ENCODE measurements at regions not wholly inside any gene's neighbourhood (a gene's known extent, or its start where the extent isn't known, plus 50 kb on each side); places are given as distances from the start of the nearest gene placed in this dataset.

DNA sequence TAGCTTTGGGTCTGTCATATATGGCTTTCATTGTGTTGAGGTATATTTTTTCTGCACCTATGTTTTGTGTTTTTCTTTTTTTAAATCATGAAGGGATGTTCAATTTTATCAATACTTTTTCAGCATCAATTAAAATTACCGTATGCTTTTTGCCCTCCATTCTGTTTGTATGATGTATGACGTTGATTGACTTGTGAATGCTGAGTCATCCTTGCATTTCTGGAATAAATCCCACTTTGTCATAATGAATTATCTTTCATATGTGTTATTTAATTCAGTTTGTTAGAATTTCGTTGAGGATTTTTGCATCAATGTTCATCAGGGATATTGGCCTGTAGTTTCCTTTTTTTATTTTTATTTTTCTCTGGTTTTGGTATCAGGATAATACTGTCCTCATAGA lies 790.9 kb downstream of the TMEM182 start:
- DNase-seq (ENCODE audit: low spot score), result no peak
- TF ChIP-seq, protein P1, sequence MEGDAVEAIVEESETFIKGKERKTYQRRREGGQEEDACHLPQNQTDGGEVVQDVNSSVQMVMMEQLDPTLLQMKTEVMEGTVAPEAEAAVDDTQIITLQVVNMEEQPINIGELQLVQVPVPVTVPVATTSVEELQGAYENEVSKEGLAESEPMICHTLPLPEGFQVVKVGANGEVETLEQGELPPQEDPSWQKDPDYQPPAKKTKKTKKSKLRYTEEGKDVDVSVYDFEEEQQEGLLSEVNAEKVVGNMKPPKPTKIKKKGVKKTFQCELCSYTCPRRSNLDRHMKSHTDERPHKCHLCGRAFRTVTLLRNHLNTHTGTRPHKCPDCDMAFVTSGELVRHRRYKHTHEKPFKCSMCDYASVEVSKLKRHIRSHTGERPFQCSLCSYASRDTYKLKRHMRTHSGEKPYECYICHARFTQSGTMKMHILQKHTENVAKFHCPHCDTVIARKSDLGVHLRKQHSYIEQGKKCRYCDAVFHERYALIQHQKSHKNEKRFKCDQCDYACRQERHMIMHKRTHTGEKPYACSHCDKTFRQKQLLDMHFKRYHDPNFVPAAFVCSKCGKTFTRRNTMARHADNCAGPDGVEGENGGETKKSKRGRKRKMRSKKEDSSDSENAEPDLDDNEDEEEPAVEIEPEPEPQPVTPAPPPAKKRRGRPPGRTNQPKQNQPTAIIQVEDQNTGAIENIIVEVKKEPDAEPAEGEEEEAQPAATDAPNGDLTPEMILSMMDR (IDR thresholded peaks at IDR 0.05; ENCODE audit: extremely low read depth, missing control alignments), result no peak

DNA sequence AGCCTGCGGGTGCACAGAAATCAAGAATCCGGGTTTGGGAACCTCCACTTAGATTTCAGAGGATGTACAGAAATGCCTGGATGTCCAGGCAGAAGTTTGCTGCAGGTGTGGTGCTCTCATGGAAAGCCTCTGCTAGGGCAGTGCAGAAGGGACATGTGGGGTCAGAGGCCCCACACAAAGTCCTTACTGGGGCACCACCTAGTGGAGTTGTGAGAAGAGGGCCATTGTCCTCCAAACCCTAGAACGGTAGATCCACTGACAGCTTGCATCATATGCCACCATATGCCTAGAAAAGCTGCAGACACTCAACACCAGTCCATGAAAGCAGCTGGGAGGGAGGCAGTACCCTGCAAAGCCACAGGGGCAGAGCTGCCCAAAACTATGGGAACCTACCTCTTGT lies 833.0 kb downstream of the TMEM182 start:
- TF ChIP-seq, protein P1 (IDR thresholded peaks at IDR 0.05; ENCODE audit: extremely low read depth, missing control alignments), result no peak
- DNase-seq (ENCODE audit: low spot score), result no peak

DNA sequence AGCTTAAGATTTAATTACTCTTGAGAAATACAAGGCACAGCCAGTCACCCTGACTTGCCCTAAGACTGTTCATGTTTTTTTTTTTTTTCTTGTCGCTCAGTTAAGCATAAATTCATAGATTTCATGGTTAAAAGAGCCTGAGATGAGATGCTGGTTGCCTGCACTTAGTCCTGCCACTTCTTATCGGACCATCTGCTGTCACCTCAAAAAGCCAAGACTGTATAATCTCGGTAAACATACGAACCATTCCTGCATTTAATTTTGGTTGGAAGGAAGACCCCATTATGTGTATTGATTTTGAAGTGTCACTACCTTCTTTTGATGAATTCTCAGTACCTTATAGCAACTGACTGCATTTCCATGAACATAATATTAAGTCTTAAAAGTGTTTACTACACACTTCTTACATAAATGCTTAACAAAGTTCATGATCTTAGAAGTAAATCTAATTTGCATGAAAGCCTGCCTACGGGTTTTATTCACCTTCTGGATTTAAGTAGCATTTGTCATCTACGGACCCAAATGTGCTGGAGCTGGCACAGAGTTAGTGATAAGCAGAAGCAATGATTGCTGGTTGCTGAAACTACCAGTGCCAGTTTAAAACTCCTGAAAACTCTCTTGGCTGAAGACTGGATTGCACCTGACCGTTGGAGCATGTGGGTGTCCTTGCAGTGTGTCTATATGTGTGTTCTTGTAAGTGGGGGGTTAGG lies 843.4 kb downstream of the TMEM182 start:
- TF ChIP-seq, protein P1 (IDR thresholded peaks at IDR 0.05; ENCODE audit: extremely low read depth, missing control alignments), result no peak

DNA sequence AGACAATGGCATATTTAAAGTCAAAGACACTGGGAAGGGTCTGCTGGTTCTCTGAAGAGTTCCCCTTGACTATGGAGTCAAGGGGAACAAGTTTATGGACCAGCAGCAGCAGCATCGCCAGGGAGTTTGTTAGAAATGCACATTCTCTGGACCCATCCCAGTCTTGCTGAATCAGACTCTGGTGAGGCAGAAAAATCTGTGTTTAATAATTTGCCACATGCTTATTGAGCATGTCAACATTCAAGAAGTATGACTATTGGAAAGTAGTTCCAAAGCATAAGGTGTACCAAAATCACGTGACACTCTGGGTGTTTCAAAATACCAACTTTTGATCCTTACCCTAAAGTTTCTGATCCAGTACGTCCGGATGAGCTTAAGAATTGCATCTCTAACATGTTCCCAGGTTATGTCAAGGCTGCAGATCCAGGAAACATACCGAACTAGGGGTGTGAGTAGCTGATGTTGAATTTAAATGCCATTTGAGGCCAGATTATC lies 853.8 kb downstream of the TMEM182 start:
- TF ChIP-seq, protein P1 (IDR thresholded peaks at IDR 0.05; ENCODE audit: extremely low read depth, missing control alignments), result no peak
- DNase-seq (ENCODE audit: low spot score), result no peak

More for the DNA sequence above, 843.4 kb downstream of the TMEM182 start:
- DNase-seq (ENCODE audit: low spot score), result no peak

DNA sequence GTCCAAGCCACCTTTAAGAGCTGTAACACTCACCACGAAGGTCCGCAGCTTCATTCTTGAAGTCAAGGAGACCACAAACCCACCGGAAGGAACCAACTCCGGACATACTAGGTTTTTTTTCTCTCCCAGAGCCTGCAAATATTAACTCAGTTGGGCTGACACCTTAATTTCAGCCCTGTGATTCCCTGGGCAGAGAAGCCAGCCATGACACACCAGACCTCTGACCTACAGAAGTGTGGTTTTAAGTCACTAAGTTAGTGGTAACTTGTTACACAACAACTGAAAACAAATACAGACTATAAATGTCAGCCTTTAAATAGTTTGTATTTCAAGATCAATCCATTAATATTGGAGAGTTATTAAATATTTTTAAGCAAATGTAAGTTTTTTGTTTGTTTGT lies 855.1 kb downstream of the TMEM182 start:
- no peak for DNase-seq (ENCODE audit: low spot score)
- TF ChIP-seq, protein P1 (IDR thresholded peaks at IDR 0.05; ENCODE audit: extremely low read depth, missing control alignments), result no peak

DNA sequence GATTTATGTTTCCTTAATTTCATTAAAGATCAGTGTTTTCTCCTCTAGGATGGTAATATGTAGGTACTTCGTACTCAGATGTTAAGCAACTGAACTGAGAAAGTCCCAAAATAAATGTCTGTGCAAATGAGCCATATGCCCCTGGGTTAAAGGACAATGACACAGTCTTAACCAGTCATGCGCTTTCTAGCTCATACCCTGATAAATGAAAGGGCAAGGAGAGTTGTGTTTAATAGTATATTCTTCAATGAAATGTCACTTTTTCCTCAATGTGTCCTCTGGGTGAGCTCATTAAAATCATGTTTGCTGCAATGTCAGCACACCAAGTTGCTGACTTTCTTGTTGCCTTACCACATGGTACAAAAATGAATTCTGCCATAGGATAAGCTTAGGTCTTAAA lies 856.3 kb downstream of the TMEM182 start:
- TF ChIP-seq, protein P1 (IDR thresholded peaks at IDR 0.05; ENCODE audit: extremely low read depth, missing control alignments), result no peak

DNA sequence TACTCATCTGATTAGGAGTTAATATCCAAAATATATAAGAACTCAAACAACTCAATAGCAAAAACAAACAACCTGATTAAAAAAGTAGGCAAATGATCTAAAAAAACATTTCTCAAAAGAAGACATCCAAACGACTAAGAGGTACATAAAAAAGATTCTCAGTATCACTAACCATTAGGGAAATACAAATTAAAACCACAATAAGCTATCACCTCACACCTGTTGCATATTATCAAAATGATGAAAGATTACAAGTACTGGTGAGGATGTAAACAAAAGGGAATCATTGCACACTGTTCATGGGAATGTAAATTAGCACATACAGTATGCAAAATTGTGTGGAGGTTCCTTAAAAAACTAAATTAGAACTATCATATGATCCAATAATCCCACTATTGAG lies 865.5 kb downstream of the TMEM182 start:
- DNase-seq (ENCODE audit: low spot score), result no peak
- TF ChIP-seq, protein P1 (IDR thresholded peaks at IDR 0.05; ENCODE audit: extremely low read depth, missing control alignments), result no peak

More for the DNA sequence above, 856.3 kb downstream of the TMEM182 start:
- no peak for DNase-seq (ENCODE audit: low spot score)

Measured in GM20000 (cell line).